Stomach (tissue), 4 donors: ENCODE measurements at regions not wholly inside any gene's neighbourhood (a gene's known extent, or its start where the extent isn't known, plus 50 kb on each side); places are given as distances from the start of the nearest gene placed in this dataset.

Experiments
- POLR2A ChIP-seq, 4 donors: fragments of 450-650 bp; IDR thresholded peaks; one replicate each; pipeline ENCODE4 v1.6.1; 2016; ENCODE audit warnings: antibody characterized with exemption in 4 of 4, control low read depth in 2 of 4, mild to moderate bottlenecking in 1 of 4, moderate library complexity in 1 of 4
- TF ChIP-seq, protein P1 (sequence below), 7 experiments: fragments of 450-650 bp in 4 of 7; fragments of 200-600 bp in 3 of 7; sonication (generic) in 3 of 7; IDR thresholded peaks; one replicate each; pipeline ENCODE4 v1.5.1; 2016 to 2019; ENCODE audit warnings: antibody characterized with exemption in 7 of 7, control low read depth in 2 of 7, mild to moderate bottlenecking in 1 of 7

DNA sequence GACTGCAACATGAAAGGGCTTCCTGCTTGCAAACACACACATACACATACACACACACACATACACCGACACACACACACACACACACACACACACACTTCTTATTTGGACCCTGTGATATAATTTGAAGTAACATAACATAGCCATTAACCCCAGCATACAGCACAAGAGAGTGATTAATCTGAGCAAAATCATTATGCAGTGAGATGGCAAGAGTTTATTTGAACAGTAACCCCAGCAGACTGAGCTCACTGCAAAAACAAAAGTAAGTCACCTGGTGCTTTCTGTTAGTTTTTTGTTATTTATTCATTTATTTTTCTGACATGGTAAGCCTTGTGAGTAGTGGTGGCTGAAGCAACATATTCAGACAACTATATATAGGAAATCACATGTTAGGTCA lies 93.7 kb downstream of the NOL4 start:
- TF ChIP-seq POLR2A (IDR thresholded peaks at IDR 0.05) = no peak
- TF ChIP-seq, protein P1, sequence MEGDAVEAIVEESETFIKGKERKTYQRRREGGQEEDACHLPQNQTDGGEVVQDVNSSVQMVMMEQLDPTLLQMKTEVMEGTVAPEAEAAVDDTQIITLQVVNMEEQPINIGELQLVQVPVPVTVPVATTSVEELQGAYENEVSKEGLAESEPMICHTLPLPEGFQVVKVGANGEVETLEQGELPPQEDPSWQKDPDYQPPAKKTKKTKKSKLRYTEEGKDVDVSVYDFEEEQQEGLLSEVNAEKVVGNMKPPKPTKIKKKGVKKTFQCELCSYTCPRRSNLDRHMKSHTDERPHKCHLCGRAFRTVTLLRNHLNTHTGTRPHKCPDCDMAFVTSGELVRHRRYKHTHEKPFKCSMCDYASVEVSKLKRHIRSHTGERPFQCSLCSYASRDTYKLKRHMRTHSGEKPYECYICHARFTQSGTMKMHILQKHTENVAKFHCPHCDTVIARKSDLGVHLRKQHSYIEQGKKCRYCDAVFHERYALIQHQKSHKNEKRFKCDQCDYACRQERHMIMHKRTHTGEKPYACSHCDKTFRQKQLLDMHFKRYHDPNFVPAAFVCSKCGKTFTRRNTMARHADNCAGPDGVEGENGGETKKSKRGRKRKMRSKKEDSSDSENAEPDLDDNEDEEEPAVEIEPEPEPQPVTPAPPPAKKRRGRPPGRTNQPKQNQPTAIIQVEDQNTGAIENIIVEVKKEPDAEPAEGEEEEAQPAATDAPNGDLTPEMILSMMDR (IDR thresholded peaks at IDR 0.05) = no peak
